ENCODE measurements at regions not wholly inside any gene's neighbourhood (a gene's known extent, or its start where the extent isn't known, plus 50 kb on each side); places are given as distances from the start of the nearest gene placed in this dataset.

GRCh38 chr1:78369546-78369945 lies 121.2 kb upstream of the PTGFR start:
- WGBS, 2 donors, result 91 to 96% methylated on average over 1 of the region's 1 CpG
- Histone ChIP-seq H3K27me3 (ENCODE audit: control insufficient read depth in 3 of 3, insufficient read depth in 3 of 3, low read length in 2 of 3) (no peaks in the 10 kb centered on the region), H3K9me3 (ENCODE audit: control insufficient read depth in 4 of 4, insufficient read depth in 3 of 4, low read length in 3 of 4) (no peaks in the 10 kb centered on the region), H3K4me3 (no peak overlapping the region), H3K36me3 (ENCODE audit: control insufficient read depth in 4 of 4, insufficient read depth in 4 of 4, low read length in 4 of 4) (no peaks in the 10 kb centered on the region), H3K27ac (ENCODE audit: low read depth in 1 of 2, low read length in 1 of 2) (no peak overlapping the region), H3K4me1 (ENCODE audit: control insufficient read depth in 5 of 5, insufficient read depth in 5 of 5, low read length in 5 of 5) (no peaks in the 10 kb centered on the region), H3K9ac (ENCODE audit: insufficient read depth in 1 of 2, low read length in 2 of 2) (no peak overlapping the region)
- DNase-seq (no peak), ATAC-seq (ENCODE audit: insufficient read depth, low FRiP score) (no peak)
- no peak for TF ChIP-seq CTCF (IDR thresholded peaks at IDR 0.05; ENCODE audit: control extremely low read depth, extremely low read depth)

GRCh38 chr1:78370356-78370755 lies 120.4 kb upstream of the PTGFR start:
- Histone ChIP-seq H3K9me3 (ENCODE audit: control insufficient read depth in 4 of 4, insufficient read depth in 3 of 4, low read length in 3 of 4) (no peaks in the 10 kb centered on the region), H3K4me1 (ENCODE audit: control insufficient read depth in 5 of 5, insufficient read depth in 5 of 5, low read length in 5 of 5) (no peaks in the 10 kb centered on the region), H3K27ac (ENCODE audit: low read depth in 1 of 2, low read length in 1 of 2) (no peak overlapping the region), H3K9ac (ENCODE audit: insufficient read depth in 1 of 2, low read length in 2 of 2) (no peak overlapping the region), H3K36me3 (ENCODE audit: control insufficient read depth in 4 of 4, insufficient read depth in 4 of 4, low read length in 4 of 4) (no peaks in the 10 kb centered on the region), H3K27me3 (ENCODE audit: control insufficient read depth in 3 of 3, insufficient read depth in 3 of 3, low read length in 2 of 3) (no peaks in the 10 kb centered on the region), H3K4me3 (no peak overlapping the region)
- 11 to 17% methylated on average over 2 of the region's 2 CpGs for WGBS, 2 donors
- DNase-seq, result peak in 1 of 3 donors; percentile 5
- no peak for TF ChIP-seq CTCF (IDR thresholded peaks at IDR 0.05; ENCODE audit: control extremely low read depth, extremely low read depth)
- no peak for ATAC-seq (ENCODE audit: insufficient read depth, low FRiP score)

GRCh38 chr1:78370779-78371482 lies 119.8 kb upstream of the PTGFR start:
- no peak for ATAC-seq (ENCODE audit: insufficient read depth, low FRiP score)

More at GRCh38 chr1:78370779-78371482, 119.8 kb upstream of the PTGFR start:
- Histone ChIP-seq H3K4me1 (ENCODE audit: control insufficient read depth in 5 of 5, insufficient read depth in 5 of 5, low read length in 5 of 5) (no peaks in the 10 kb centered on the region), H3K27ac (ENCODE audit: low read depth in 1 of 2, low read length in 1 of 2) (no peak overlapping the region), H3K4me3 (no peak overlapping the region), H3K36me3 (ENCODE audit: control insufficient read depth in 4 of 4, insufficient read depth in 4 of 4, low read length in 4 of 4) (no peaks in the 10 kb centered on the region), H3K9ac (ENCODE audit: insufficient read depth in 1 of 2, low read length in 2 of 2) (no peak overlapping the region), H3K9me3 (ENCODE audit: control insufficient read depth in 4 of 4, insufficient read depth in 3 of 4, low read length in 3 of 4) (no peaks in the 10 kb centered on the region), H3K27me3 (ENCODE audit: control insufficient read depth in 3 of 3, insufficient read depth in 3 of 3, low read length in 2 of 3) (no peaks in the 10 kb centered on the region)
- DNase-seq, result no peak
- WGBS, 2 donors, result 58 to 83% methylated on average over 2 of the region's 2 CpGs
- no peak for TF ChIP-seq CTCF (IDR thresholded peaks at IDR 0.05; ENCODE audit: control extremely low read depth, extremely low read depth)
